HG03135 (cell line): ENCODE measurements at regions not wholly inside any gene's neighbourhood (a gene's known extent, or its start where the extent isn't known, plus 50 kb on each side); places are given as distances from the start of the nearest gene placed in this dataset.
"Not testable (repeated sequence)": the region's sequence is repeated elsewhere in the genome, so short reads cannot be mapped to it uniquely, and the experiment has no call there.

Experiments used
- ATAC-seq: cut with Tn5 transposase; IDR thresholded peaks from one replicate; pipeline ENCODE4 v1.9.1; 2021; ENCODE audit warnings: mild to moderate bottlenecking, moderate library complexity; ENCODE audit not compliant: unreplicated experiment

- ATAC-seq: no peak
Observed at GRCh38 chr16:87114832-87115231, 202.4 kb downstream of the C16orf95 start.

GRCh38 chr16:87115646-87116045 lies 201.5 kb downstream of the C16orf95 start:
- no peak for ATAC-seq

- no peak for ATAC-seq
Observed at GRCh38 chr16:87117936-87118335, 199.3 kb downstream of the C16orf95 start.

GRCh38 chr16:87119168-87119567 lies 198.0 kb downstream of the C16orf95 start:
- no peak for ATAC-seq

GRCh38 chr16:87119748-87120147 lies 197.4 kb downstream of the C16orf95 start:
- no peak for ATAC-seq

GRCh38 chr16:87121816-87122215 lies 195.4 kb downstream of the C16orf95 start:
- ATAC-seq: no peak

GRCh38 chr16:87123356-87124001 lies 193.7 kb downstream of the C16orf95 start:
- ATAC-seq: no peak

- not testable (repeated sequence) for ATAC-seq
Observed at GRCh38 chr16:87124405-87124804, 192.8 kb downstream of the C16orf95 start.

GRCh38 chr16:87125206-87126155 lies 191.7 kb downstream of the C16orf95 start:
- no peak for ATAC-seq

GRCh38 chr16:87126403-87127025 lies 190.7 kb downstream of the C16orf95 start:
- ATAC-seq: no peak

GRCh38 chr16:87127061-87127765 lies 190.0 kb downstream of the C16orf95 start:
- no peak for ATAC-seq

GRCh38 chr16:87127766-87128147 lies 189.4 kb downstream of the C16orf95 start:
- ATAC-seq: no peak

- no peak for ATAC-seq
Observed at GRCh38 chr16:87129771-87130170, 187.4 kb downstream of the C16orf95 start.

- no peak for ATAC-seq
Observed at GRCh38 chr16:87131061-87131995, 185.9 kb downstream of the C16orf95 start.

GRCh38 chr16:87131996-87132345 lies 185.2 kb downstream of the C16orf95 start:
- ATAC-seq: no peak

- no peak for ATAC-seq
Observed at GRCh38 chr16:87132361-87133014, 184.7 kb downstream of the C16orf95 start.

- no peak for ATAC-seq
Observed at GRCh38 chr16:87133112-87133850, 183.9 kb downstream of the C16orf95 start.

- no peak for ATAC-seq
Observed at GRCh38 chr16:87133966-87134627, 183.1 kb downstream of the C16orf95 start.
